Subcutaneous abdominal adipose tissue (tissue), 5 donors: ENCODE measurements at regions not wholly inside any gene's neighbourhood (a gene's known extent, or its start where the extent isn't known, plus 50 kb on each side); places are given as distances from the start of the nearest gene placed in this dataset.

Experiments
- H3K27ac ChIP-seq: one replicate; pipeline ENCODE4 v1.7.0; 2013; ENCODE audit warnings: low read depth, mild to moderate bottlenecking, inconsistent platforms, low read length, moderate library complexity
- H3K27me3 ChIP-seq, 5 donors: one replicate each; pipeline ENCODE4 v1.7.0; 2013; ENCODE audit warnings: low read length in 5 of 5, inconsistent platforms in 1 of 5; ENCODE audit not compliant: control insufficient read depth in 5 of 5, insufficient read depth in 4 of 5
- H3K36me3 ChIP-seq, 5 donors: one replicate each; pipeline ENCODE4 v1.7.0; 2013; ENCODE audit warnings: low read length in 5 of 5; ENCODE audit not compliant: control insufficient read depth in 5 of 5, insufficient read depth in 5 of 5
- H3K4me1 ChIP-seq, 5 donors: one replicate each; pipeline ENCODE4 v1.7.0; 2013; ENCODE audit warnings: low read length in 5 of 5, mild to moderate bottlenecking in 3 of 5, moderate library complexity in 1 of 5; ENCODE audit not compliant: control insufficient read depth in 5 of 5, insufficient read depth in 5 of 5
- H3K4me3 ChIP-seq, 5 donors: one replicate each; pipeline ENCODE4 v1.7.0; 2013; ENCODE audit warnings: low read length in 5 of 5, low read depth in 1 of 5
- H3K9ac ChIP-seq, 5 donors: one replicate each; pipeline ENCODE4 v1.7.0; 2013; ENCODE audit warnings: low read length in 5 of 5, mild to moderate bottlenecking in 4 of 5, moderate library complexity in 3 of 5
- H3K9me3 ChIP-seq, 5 donors: one replicate each; pipeline ENCODE4 v1.7.0; 2013; ENCODE audit warnings: low read length in 5 of 5; ENCODE audit not compliant: control insufficient read depth in 5 of 5
- donor health status: healthy.
- donor health status: healthy.
- donor health status: healthy.
- donor health status: healthy.
- donor health status: healthy.

- Histone ChIP-seq H3K36me3 (no peaks in the 10 kb centered on the region), H3K4me1 (peaks cover 0 to 4% (median 0%) of the 10 kb centered on the region in 5 donors), H3K4me3 (no peak overlapping the region), H3K27me3 (peaks cover 6 to 36% (median 20%) of the 10 kb centered on the region in 5 donors), H3K9me3 (peaks cover 2 to 10% (median 6%) of the 10 kb centered on the region in 5 donors), H3K9ac (no peak overlapping the region), H3K27ac (no peak overlapping the region)
These were observed 194.6 kb upstream of the KCNG1 start for GRCh38 chr20:51217347-51218045.

DNA sequence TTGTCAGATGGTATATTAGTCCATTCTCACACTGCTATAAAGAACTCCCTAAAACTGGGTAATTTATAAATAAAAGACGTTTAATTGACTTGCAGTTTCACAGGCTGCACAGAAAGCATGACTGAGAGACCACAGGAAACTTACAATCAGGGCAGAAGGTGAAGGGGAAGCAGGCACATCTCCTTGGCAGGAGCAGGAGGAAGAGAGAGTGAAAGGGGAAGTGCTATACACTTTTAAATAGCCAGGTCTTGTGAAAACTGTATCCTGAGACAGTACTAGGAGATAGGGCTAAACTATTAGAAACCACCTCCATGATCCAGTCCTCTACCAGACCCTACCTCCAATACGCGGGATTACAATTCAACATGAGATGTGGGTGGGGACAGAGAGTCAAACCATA lies 193.9 kb upstream of the KCNG1 start:
- H3K9me3 ChIP-seq: peaks cover 2 to 10% (median 6%) of the 10 kb centered on the region in 5 donors
- H3K4me1 ChIP-seq: peaks cover 0 to 4% (median 0%) of the 10 kb centered on the region in 5 donors
- H3K27ac ChIP-seq: no peak overlapping the region
- H3K27me3 ChIP-seq: peaks cover 9 to 29% (median 17%) of the 10 kb centered on the region in 5 donors
- H3K9ac ChIP-seq: no peak overlapping the region
- H3K4me3 ChIP-seq: no peak overlapping the region
- H3K36me3 ChIP-seq: no peaks in the 10 kb centered on the region

DNA sequence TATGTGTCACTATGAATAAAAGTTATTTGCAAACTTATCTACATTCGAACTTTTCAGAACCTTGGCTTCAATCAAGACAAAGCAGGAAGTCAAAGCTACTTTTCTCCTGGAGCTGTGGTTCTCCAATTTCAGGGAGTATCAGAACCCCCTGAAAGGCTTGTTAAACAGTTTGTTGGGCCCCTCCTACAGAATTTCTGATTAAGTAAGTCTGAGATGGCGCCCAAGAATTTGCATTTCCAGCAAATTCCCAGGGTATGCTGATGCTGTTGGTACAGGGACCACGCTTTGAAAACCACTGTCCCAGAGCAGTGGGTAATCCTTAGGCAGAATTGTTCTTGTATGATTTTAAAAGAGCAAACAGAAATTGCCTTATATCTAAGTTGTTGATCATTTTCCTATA lies 189.9 kb upstream of the KCNG1 start:
- peaks cover 2 to 10% (median 6%) of the 10 kb centered on the region in 5 donors for H3K9me3 ChIP-seq
- H3K9ac ChIP-seq: no peak overlapping the region
- peaks cover 3 to 24% (median 6%) of the 10 kb centered on the region in 5 donors for H3K27me3 ChIP-seq
- no peaks in the 10 kb centered on the region for H3K4me1 ChIP-seq
- H3K36me3 ChIP-seq: no peaks in the 10 kb centered on the region
- H3K27ac ChIP-seq: no peak overlapping the region
- H3K4me3 ChIP-seq: no peak overlapping the region

DNA sequence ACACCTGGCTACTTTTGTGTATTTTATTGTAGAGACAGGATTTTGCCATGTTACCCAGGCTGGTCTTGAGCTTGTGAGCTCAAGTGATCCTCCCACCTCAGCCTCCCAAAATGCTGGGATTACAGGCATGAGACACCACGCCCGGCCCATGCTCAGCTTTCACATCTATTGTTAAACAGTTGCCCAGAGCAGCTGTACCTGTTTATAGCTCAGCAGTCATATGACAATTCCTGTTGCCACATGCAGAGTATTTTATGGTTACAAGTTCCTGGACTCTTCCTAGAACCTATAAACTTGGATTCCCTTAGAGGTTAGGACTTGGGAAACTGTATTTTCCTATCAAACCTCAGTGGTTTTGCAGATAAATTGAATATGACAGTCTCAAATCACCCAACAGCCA lies 188.3 kb upstream of the KCNG1 start:
- no peak overlapping the region for H3K4me3 ChIP-seq
- H3K9ac ChIP-seq: no peak overlapping the region
- H3K9me3 ChIP-seq: no peaks in the 10 kb centered on the region
- H3K4me1 ChIP-seq: no peaks in the 10 kb centered on the region
- no peaks in the 10 kb centered on the region for H3K36me3 ChIP-seq
- no peak overlapping the region for H3K27ac ChIP-seq
- H3K27me3 ChIP-seq: peaks cover 3 to 22% (median 6%) of the 10 kb centered on the region in 5 donors

DNA sequence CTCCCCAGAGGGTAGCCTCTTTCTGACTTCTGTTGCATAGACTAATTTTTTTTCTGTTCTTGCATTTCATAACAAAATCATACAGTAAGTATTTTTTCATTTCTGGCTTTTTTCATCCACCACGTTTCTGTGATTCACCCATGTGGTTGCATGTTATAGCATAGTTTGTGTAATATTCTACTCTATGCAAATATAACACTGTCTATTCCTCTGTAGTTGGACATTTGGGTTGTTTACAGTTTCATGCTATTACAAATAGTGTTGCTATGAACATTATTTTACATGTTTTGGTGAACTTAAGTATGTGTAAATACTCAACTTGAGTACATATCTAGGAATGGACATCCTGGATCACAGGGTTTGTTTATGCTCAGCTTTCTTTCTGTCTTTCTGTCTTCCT lies 187.2 kb upstream of the KCNG1 start:
- Histone ChIP-seq H3K4me3 (no peak overlapping the region), H3K9me3 (no peaks in the 10 kb centered on the region), H3K36me3 (no peaks in the 10 kb centered on the region), H3K9ac (no peak overlapping the region), H3K27ac (no peak overlapping the region), H3K27me3 (peaks cover 3 to 22% (median 6%) of the 10 kb centered on the region in 5 donors), H3K4me1 (no peaks in the 10 kb centered on the region)

DNA sequence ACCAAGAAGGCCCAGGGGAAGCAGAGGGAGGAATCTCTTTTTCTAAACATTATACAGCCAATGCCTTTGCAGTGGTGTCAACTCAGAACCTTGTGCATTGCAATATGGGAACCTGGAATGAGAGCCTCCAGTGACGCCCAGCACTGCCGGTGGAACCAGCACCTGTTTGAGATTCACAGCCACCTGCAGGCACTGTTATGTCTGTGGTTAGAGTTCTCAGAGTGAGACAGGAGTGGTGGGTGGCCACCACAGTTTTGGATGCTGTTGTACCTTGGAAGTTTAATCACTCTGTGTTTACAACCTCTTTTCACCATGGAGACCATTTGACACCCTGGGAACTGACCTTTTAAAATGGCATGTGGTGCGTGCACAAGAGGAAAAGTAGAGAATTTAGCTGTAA lies 185.3 kb upstream of the KCNG1 start:
- no peak overlapping the region for H3K27ac ChIP-seq
- H3K9me3 ChIP-seq: no peaks in the 10 kb centered on the region
- H3K9ac ChIP-seq: no peak overlapping the region
- no peaks in the 10 kb centered on the region for H3K4me1 ChIP-seq
- H3K36me3 ChIP-seq: no peaks in the 10 kb centered on the region
- H3K4me3 ChIP-seq: no peak overlapping the region
- peaks cover 3 to 28% (median 6%) of the 10 kb centered on the region in 5 donors for H3K27me3 ChIP-seq

- H3K27me3 ChIP-seq: peaks cover 0 to 22% (median 3%) of the 10 kb centered on the region in 5 donors
- no peak overlapping the region for H3K4me3 ChIP-seq
- no peak overlapping the region for H3K27ac ChIP-seq
- H3K9ac ChIP-seq: no peak overlapping the region
- H3K4me1 ChIP-seq: no peaks in the 10 kb centered on the region
- H3K36me3 ChIP-seq: no peaks in the 10 kb centered on the region
- H3K9me3 ChIP-seq: no peaks in the 10 kb centered on the region
These were observed 183.2 kb upstream of the KCNG1 start for GRCh38 chr20:51206032-51206662.

- Histone ChIP-seq H3K27me3 (peaks cover 0 to 22% (median 3%) of the 10 kb centered on the region in 5 donors), H3K27ac (no peak overlapping the region), H3K4me1 (no peaks in the 10 kb centered on the region), H3K4me3 (no peak overlapping the region), H3K9me3 (no peaks in the 10 kb centered on the region), H3K9ac (no peak overlapping the region), H3K36me3 (no peaks in the 10 kb centered on the region)
These were observed 181.9 kb upstream of the KCNG1 start for GRCh38 chr20:51204794-51205193.

GRCh38 chr20:51204051-51204715 lies 181.3 kb upstream of the KCNG1 start:
- no peak overlapping the region for H3K4me3 ChIP-seq
- H3K27me3 ChIP-seq: peaks cover 0 to 21% (median 0%) of the 10 kb centered on the region in 5 donors
- no peak overlapping the region for H3K27ac ChIP-seq
- H3K36me3 ChIP-seq: no peaks in the 10 kb centered on the region
- no peak overlapping the region for H3K9ac ChIP-seq
- H3K9me3 ChIP-seq: no peaks in the 10 kb centered on the region
- no peaks in the 10 kb centered on the region for H3K4me1 ChIP-seq

GRCh38 chr20:51202304-51202703 lies 179.4 kb upstream of the KCNG1 start:
- Histone ChIP-seq H3K9ac (no peak overlapping the region), H3K4me3 (no peak overlapping the region), H3K27me3 (peaks cover 0 to 17% (median 4%) of the 10 kb centered on the region in 5 donors), H3K9me3 (no peaks in the 10 kb centered on the region), H3K4me1 (no peaks in the 10 kb centered on the region), H3K36me3 (no peaks in the 10 kb centered on the region), H3K27ac (no peak overlapping the region)
